ENCODE measurements at regions not wholly inside any gene's neighbourhood (a gene's known extent, or its start where the extent isn't known, plus 50 kb on each side); places are given as distances from the start of the nearest gene placed in this dataset.

GRCh38 chr3:162799910-162800309, 1303.3 kb downstream of the OTOL1 start:
- no peaks in the 10 kb centered on the region for H3K9me3 Mint-ChIP-seq
- H3K4me1 Mint-ChIP-seq (ENCODE audit: low read depth): no peaks in the 10 kb centered on the region

GRCh38 chr3:162802228-162802965, 1305.8 kb downstream of the OTOL1 start:
- Mint-ChIP-seq H3K4me3 (no peak overlapping the region), H3K4me1 (ENCODE audit: low read depth) (no peaks in the 10 kb centered on the region), H3K36me3 (ENCODE audit: low read depth) (no peaks in the 10 kb centered on the region), H3K9me3 (no peaks in the 10 kb centered on the region), H3K27ac (no peak overlapping the region), H3K27me3 (no peaks in the 10 kb centered on the region)

More at GRCh38 chr3:162799910-162800309, 1303.3 kb downstream of the OTOL1 start:
- H3K4me3 Mint-ChIP-seq: no peak overlapping the region
- H3K27me3 Mint-ChIP-seq: no peaks in the 10 kb centered on the region
- H3K36me3 Mint-ChIP-seq (ENCODE audit: low read depth): no peaks in the 10 kb centered on the region
- no peak overlapping the region for H3K27ac Mint-ChIP-seq

GRCh38 chr3:162810776-162811175, 1314.2 kb downstream of the OTOL1 start:
- H3K4me3 Mint-ChIP-seq: no peak overlapping the region
- H3K27ac Mint-ChIP-seq: no peak overlapping the region
- no peaks in the 10 kb centered on the region for H3K36me3 Mint-ChIP-seq (ENCODE audit: low read depth)
- H3K4me1 Mint-ChIP-seq (ENCODE audit: low read depth): no peaks in the 10 kb centered on the region
- H3K9me3 Mint-ChIP-seq: peaks cover 6% of the 10 kb centered on the region
- no peaks in the 10 kb centered on the region for H3K27me3 Mint-ChIP-seq

- Mint-ChIP-seq H3K36me3 (ENCODE audit: low read depth) (no peaks in the 10 kb centered on the region), H3K9me3 (peaks cover 7% of the 10 kb centered on the region), H3K27me3 (no peaks in the 10 kb centered on the region), H3K4me3 (no peak overlapping the region), H3K4me1 (ENCODE audit: low read depth) (no peaks in the 10 kb centered on the region), H3K27ac (no peak overlapping the region)
These were observed 1346.1 kb downstream of the OTOL1 start for GRCh38 chr3:162842549-162843216.

- peaks cover 7% of the 10 kb centered on the region for H3K9me3 Mint-ChIP-seq
These were observed 1349.3 kb downstream of the OTOL1 start for GRCh38 chr3:162845918-162846317.

GRCh38 chr3:162847511-162847910, 1350.9 kb downstream of the OTOL1 start:
- H3K27me3 Mint-ChIP-seq: no peaks in the 10 kb centered on the region
- no peak overlapping the region for H3K4me3 Mint-ChIP-seq
- H3K9me3 Mint-ChIP-seq: peaks cover 7% of the 10 kb centered on the region
- H3K36me3 Mint-ChIP-seq (ENCODE audit: low read depth): no peaks in the 10 kb centered on the region
- H3K27ac Mint-ChIP-seq: no peak overlapping the region
- H3K4me1 Mint-ChIP-seq (ENCODE audit: low read depth): no peaks in the 10 kb centered on the region

More at GRCh38 chr3:162845918-162846317, 1349.3 kb downstream of the OTOL1 start:
- no peak overlapping the region for H3K4me3 Mint-ChIP-seq
- no peaks in the 10 kb centered on the region for H3K27me3 Mint-ChIP-seq
- no peak overlapping the region for H3K27ac Mint-ChIP-seq
- no peaks in the 10 kb centered on the region for H3K36me3 Mint-ChIP-seq (ENCODE audit: low read depth)
- no peaks in the 10 kb centered on the region for H3K4me1 Mint-ChIP-seq (ENCODE audit: low read depth)

GRCh38 chr3:162863579-162863978, 1367.0 kb downstream of the OTOL1 start:
- no peaks in the 10 kb centered on the region for H3K36me3 Mint-ChIP-seq (ENCODE audit: low read depth)
- H3K27ac Mint-ChIP-seq: no peak overlapping the region
- H3K4me3 Mint-ChIP-seq: no peak overlapping the region
- H3K4me1 Mint-ChIP-seq (ENCODE audit: low read depth): no peaks in the 10 kb centered on the region
- H3K9me3 Mint-ChIP-seq: no peaks in the 10 kb centered on the region
- no peaks in the 10 kb centered on the region for H3K27me3 Mint-ChIP-seq

- Mint-ChIP-seq H3K36me3 (ENCODE audit: low read depth) (no peaks in the 10 kb centered on the region), H3K27ac (no peak overlapping the region), H3K4me3 (no peak overlapping the region), H3K9me3 (peaks cover 2% of the 10 kb centered on the region), H3K4me1 (ENCODE audit: low read depth) (no peaks in the 10 kb centered on the region), H3K27me3 (no peaks in the 10 kb centered on the region)
These were observed 1368.9 kb downstream of the OTOL1 start for GRCh38 chr3:162865466-162865865.

GRCh38 chr3:162879021-162879562, 1382.5 kb downstream of the OTOL1 start:
- Mint-ChIP-seq H3K9me3 (no peaks in the 10 kb centered on the region), H3K27ac (no peak overlapping the region), H3K4me1 (ENCODE audit: low read depth) (no peaks in the 10 kb centered on the region), H3K4me3 (no peak overlapping the region), H3K36me3 (ENCODE audit: low read depth) (no peaks in the 10 kb centered on the region), H3K27me3 (no peaks in the 10 kb centered on the region)

GRCh38 chr3:162884373-162884772, 1387.8 kb downstream of the OTOL1 start:
- Mint-ChIP-seq H3K36me3 (ENCODE audit: low read depth) (no peaks in the 10 kb centered on the region), H3K4me3 (no peak overlapping the region), H3K4me1 (ENCODE audit: low read depth) (no peaks in the 10 kb centered on the region), H3K27ac (no peak overlapping the region), H3K27me3 (no peaks in the 10 kb centered on the region), H3K9me3 (no peaks in the 10 kb centered on the region)

- no peaks in the 10 kb centered on the region for H3K27me3 Mint-ChIP-seq
These were observed 1396.5 kb downstream of the OTOL1 start for GRCh38 chr3:162892921-162893793.

GRCh38 chr3:162897291-162897690, 1400.7 kb downstream of the OTOL1 start:
- Mint-ChIP-seq H3K4me1 (ENCODE audit: low read depth) (no peaks in the 10 kb centered on the region), H3K36me3 (ENCODE audit: low read depth) (no peaks in the 10 kb centered on the region), H3K4me3 (no peak overlapping the region), H3K27me3 (no peaks in the 10 kb centered on the region), H3K9me3 (peaks cover 4% of the 10 kb centered on the region), H3K27ac (no peak overlapping the region)

More at GRCh38 chr3:162892921-162893793, 1396.5 kb downstream of the OTOL1 start:
- no peak overlapping the region for H3K4me3 Mint-ChIP-seq
- no peak overlapping the region for H3K27ac Mint-ChIP-seq
- peaks cover 4% of the 10 kb centered on the region for H3K9me3 Mint-ChIP-seq
- no peaks in the 10 kb centered on the region for H3K36me3 Mint-ChIP-seq (ENCODE audit: low read depth)
- no peaks in the 10 kb centered on the region for H3K4me1 Mint-ChIP-seq (ENCODE audit: low read depth)

GRCh38 chr3:162932503-162932902, 1435.9 kb downstream of the OTOL1 start:
- no peak overlapping the region for H3K27ac Mint-ChIP-seq
- no peak overlapping the region for H3K4me3 Mint-ChIP-seq
- no peaks in the 10 kb centered on the region for H3K36me3 Mint-ChIP-seq (ENCODE audit: low read depth)
- no peaks in the 10 kb centered on the region for H3K27me3 Mint-ChIP-seq
- H3K9me3 Mint-ChIP-seq: peaks cover 5% of the 10 kb centered on the region
- H3K4me1 Mint-ChIP-seq (ENCODE audit: low read depth): no peaks in the 10 kb centered on the region

GRCh38 chr3:162933656-162934055, 1437.0 kb downstream of the OTOL1 start:
- Mint-ChIP-seq H3K27me3 (no peaks in the 10 kb centered on the region), H3K9me3 (peaks cover 5% of the 10 kb centered on the region), H3K36me3 (ENCODE audit: low read depth) (no peaks in the 10 kb centered on the region), H3K27ac (no peak overlapping the region), H3K4me1 (ENCODE audit: low read depth) (no peaks in the 10 kb centered on the region), H3K4me3 (no peak overlapping the region)

- Mint-ChIP-seq H3K36me3 (ENCODE audit: low read depth) (no peaks in the 10 kb centered on the region), H3K27me3 (no peaks in the 10 kb centered on the region), H3K4me3 (no peak overlapping the region), H3K9me3 (peaks cover 8% of the 10 kb centered on the region), H3K27ac (no peak overlapping the region), H3K4me1 (ENCODE audit: low read depth) (no peaks in the 10 kb centered on the region)
These were observed 1440.1 kb downstream of the OTOL1 start for GRCh38 chr3:162936706-162937105.
